Liver (tissue), 8 donors: ENCODE measurements at regions not wholly inside any gene's neighbourhood (a gene's known extent, or its start where the extent isn't known, plus 50 kb on each side); places are given as distances from the start of the nearest gene placed in this dataset.

Source experiments
- DNase-seq: peaks from one replicate; pipeline ENCODE4 v3.0.0-alpha.2; 2017; ENCODE audit warnings: low spot score
- H3K27ac ChIP-seq, 2 donors: one replicate each; pipeline ENCODE4 v1.7.0; 2013; ENCODE audit warnings: inconsistent platforms in 2 of 2, low read length in 2 of 2, control low read depth in 1 of 2, low read depth in 1 of 2, mild to moderate bottlenecking in 1 of 2
- H3K27me3 ChIP-seq, 4 donors: one replicate each; pipeline versions ENCODE4 v1.6.1 to v1.7.0; 2013; ENCODE audit warnings: low read length in 3 of 4, inconsistent platforms in 1 of 4, mild to moderate bottlenecking in 1 of 4, moderate library complexity in 1 of 4; ENCODE audit not compliant: control insufficient read depth in 4 of 4, insufficient read depth in 4 of 4
- H3K36me3 ChIP-seq, 4 donors: one replicate each; pipeline versions ENCODE4 v1.6.1 to v1.7.0; 2013; ENCODE audit warnings: low read length in 3 of 4, mild to moderate bottlenecking in 3 of 4, low read depth in 1 of 4, moderate library complexity in 1 of 4; ENCODE audit not compliant: control insufficient read depth in 4 of 4, insufficient read depth in 3 of 4
- H3K4me1 ChIP-seq, 4 donors: one replicate each; pipeline versions ENCODE4 v1.6.1 to v1.7.0; 2013; ENCODE audit warnings: low read length in 3 of 4, mild to moderate bottlenecking in 3 of 4, moderate library complexity in 1 of 4; ENCODE audit not compliant: control insufficient read depth in 4 of 4, insufficient read depth in 4 of 4
- H3K4me3 ChIP-seq, 3 donors: one replicate each; pipeline versions ENCODE4 v1.6.1 to v1.7.0; 2013; ENCODE audit warnings: low read length in 3 of 3, control low read depth in 1 of 3, low read depth in 1 of 3, mild to moderate bottlenecking in 1 of 3
- H3K9ac ChIP-seq, 2 donors: one replicate each; pipeline ENCODE4 v1.7.0; 2013; ENCODE audit warnings: low read length in 2 of 2, mild to moderate bottlenecking in 2 of 2, moderate library complexity in 2 of 2, control low read depth in 1 of 2, low read depth in 1 of 2
- H3K9me3 ChIP-seq, 4 donors: one replicate each; pipeline versions ENCODE4 v1.6.1 to v1.7.0; 2013; ENCODE audit warnings: low read length in 3 of 4; ENCODE audit not compliant: control insufficient read depth in 4 of 4
- EGR1 ChIP-seq, 2 donors: IDR thresholded peaks; 2 replicates each; pipeline ENCODE4 v1.6.1; 2016 to 2018; ENCODE audit warnings: antibody characterized with exemption in 2 of 2, low read depth in 2 of 2
- FOXA2 ChIP-seq: IDR thresholded peaks from 2 replicates; pipeline ENCODE4 v1.6.1; 2016; ENCODE audit warnings: antibody characterized with exemption
- GABPA ChIP-seq, 2 donors: IDR thresholded peaks in 1 of 2; conservative IDR thresholded peaks in 1 of 2; 2 replicates each; pipeline ENCODE4 v1.6.1; 2016; ENCODE audit warnings: antibody characterized with exemption in 2 of 2, mild to moderate bottlenecking in 1 of 2, moderate library complexity in 1 of 2
- JUND ChIP-seq, 2 donors: IDR thresholded peaks; 2 replicates each; pipeline ENCODE4 v1.6.1; 2016; ENCODE audit warnings: antibody characterized with exemption in 2 of 2
- RAD21 ChIP-seq, 2 donors: IDR thresholded peaks; 2 replicates each; pipeline ENCODE4 v1.6.1; 2016; ENCODE audit warnings: antibody characterized with exemption in 2 of 2, mild to moderate bottlenecking in 2 of 2
- SP1 ChIP-seq: IDR thresholded peaks from 2 replicates; pipeline ENCODE4 v1.6.1; 2018; ENCODE audit warnings: antibody characterized with exemption, mild to moderate bottlenecking
- TAF1 ChIP-seq: conservative IDR thresholded peaks from 2 replicates; pipeline ENCODE4 v1.6.1; 2016; ENCODE audit warnings: antibody characterized with exemption, mild to moderate bottlenecking
- YY1 ChIP-seq: IDR thresholded peaks from 2 replicates; pipeline ENCODE4 v1.6.1; 2016; ENCODE audit warnings: antibody characterized with exemption, mild to moderate bottlenecking
- WGBS: extraction: QIAGEN DNeasy Blood & Tissue Kit; methylation state at CpG from one replicate; pipeline ENCODE4 v1.1.7; 2013; 5-methylcytosine and 5-hydroxymethylcytosine counted together
- TF ChIP-seq, protein P1 (sequence below): IDR thresholded peaks from 2 replicates; pipeline ENCODE4 v1.6.1; 2016; ENCODE audit warnings: antibody characterized with exemption, mild to moderate bottlenecking
- TF ChIP-seq, protein P2 (sequence below): IDR thresholded peaks from 2 replicates; pipeline ENCODE4 v1.6.1; 2016; ENCODE audit warnings: antibody characterized with exemption
- TF ChIP-seq, protein P3 (sequence below): fragments of 150-350 bp; IDR thresholded peaks from 2 replicates; pipeline ENCODE4 v1.5.1; 2017; ENCODE audit warnings: improper control_type of control experiment, low read depth, low read length; ENCODE audit not compliant: missing input control
- TF ChIP-seq, protein P4 (sequence below): IDR thresholded peaks from 2 replicates; pipeline ENCODE4 v1.6.1; 2016; ENCODE audit warnings: antibody characterized with exemption
- TF ChIP-seq, protein P5 (sequence below): IDR thresholded peaks from 2 replicates; pipeline ENCODE4 v1.6.1; 2016; ENCODE audit warnings: antibody characterized with exemption
- donor health status: healthy.
- donor health status: healthy.
- donor health status: healthy.
- donor health status: healthy.
- donor health status: healthy.

DNA sequence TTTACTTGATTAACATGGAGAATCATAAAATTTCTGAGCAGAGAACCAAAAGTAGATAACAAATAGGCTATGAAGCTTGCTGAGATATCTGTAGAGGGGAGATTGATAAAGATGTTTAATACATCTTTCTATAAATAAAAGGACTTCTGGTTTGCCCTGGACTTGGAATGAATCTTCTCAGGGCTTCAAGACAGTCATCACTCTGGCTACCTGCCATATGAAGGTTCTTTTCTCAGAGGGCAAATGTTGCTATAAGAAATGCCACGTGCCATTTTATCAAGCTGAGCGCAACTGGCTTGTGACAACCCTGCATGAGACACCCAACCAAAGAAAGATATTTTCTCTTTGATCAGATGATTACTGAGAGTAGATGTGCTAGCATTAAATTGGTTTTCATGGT, 192.5 kb downstream of the WNT5A start:
- 89% methylated on average over 2 of the region's 2 CpGs for WGBS

DNA sequence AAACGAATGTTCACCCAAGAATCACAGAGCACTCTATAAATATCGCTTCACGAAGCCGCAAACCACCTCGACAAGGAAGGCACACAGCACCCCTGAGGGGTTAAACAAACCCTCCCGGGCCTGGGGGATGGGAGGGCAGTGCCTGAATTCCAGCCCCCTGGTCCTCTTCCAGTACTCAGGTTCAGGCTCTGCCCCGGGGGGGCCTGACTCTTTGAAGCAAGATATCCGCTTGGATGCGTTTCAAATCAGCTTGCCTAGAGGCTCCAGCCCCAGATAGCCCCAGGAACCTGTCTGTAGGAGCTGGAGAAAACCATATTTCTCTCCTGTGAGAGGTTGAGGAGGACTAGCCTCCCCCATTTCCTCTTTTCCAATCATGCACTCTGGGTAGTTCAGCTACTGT, 194.7 kb downstream of the WNT5A start:
- Histone ChIP-seq H3K4me1 (no peaks in the 10 kb centered on the region), H3K36me3 (no peaks in the 10 kb centered on the region), H3K9me3 (no peaks in the 10 kb centered on the region), H3K9ac (no peak overlapping the region), H3K27ac (no peak overlapping the region), H3K27me3 (peaks cover 0 to 5% (median 0%) of the 10 kb centered on the region in 4 donors), H3K4me3 (no peak overlapping the region)
- no peak for TF ChIP-seq EGR1 (IDR thresholded peaks at IDR 0.05; ENCODE audit: low read depth in 2 of 2)
- 35% methylated on average over 9 of the region's 9 CpGs for WGBS
- DNase-seq = no peak

More for the DNA sequence above, 192.5 kb downstream of the WNT5A start:
- Histone ChIP-seq H3K9ac (no peak overlapping the region), H3K9me3 (no peaks in the 10 kb centered on the region), H3K4me3 (no peak overlapping the region), H3K4me1 (no peaks in the 10 kb centered on the region), H3K27me3 (peaks cover 0 to 5% (median 0%) of the 10 kb centered on the region in 4 donors), H3K36me3 (no peaks in the 10 kb centered on the region), H3K27ac (no peak overlapping the region)
- DNase-seq = no peak
- TF ChIP-seq, protein P1, sequence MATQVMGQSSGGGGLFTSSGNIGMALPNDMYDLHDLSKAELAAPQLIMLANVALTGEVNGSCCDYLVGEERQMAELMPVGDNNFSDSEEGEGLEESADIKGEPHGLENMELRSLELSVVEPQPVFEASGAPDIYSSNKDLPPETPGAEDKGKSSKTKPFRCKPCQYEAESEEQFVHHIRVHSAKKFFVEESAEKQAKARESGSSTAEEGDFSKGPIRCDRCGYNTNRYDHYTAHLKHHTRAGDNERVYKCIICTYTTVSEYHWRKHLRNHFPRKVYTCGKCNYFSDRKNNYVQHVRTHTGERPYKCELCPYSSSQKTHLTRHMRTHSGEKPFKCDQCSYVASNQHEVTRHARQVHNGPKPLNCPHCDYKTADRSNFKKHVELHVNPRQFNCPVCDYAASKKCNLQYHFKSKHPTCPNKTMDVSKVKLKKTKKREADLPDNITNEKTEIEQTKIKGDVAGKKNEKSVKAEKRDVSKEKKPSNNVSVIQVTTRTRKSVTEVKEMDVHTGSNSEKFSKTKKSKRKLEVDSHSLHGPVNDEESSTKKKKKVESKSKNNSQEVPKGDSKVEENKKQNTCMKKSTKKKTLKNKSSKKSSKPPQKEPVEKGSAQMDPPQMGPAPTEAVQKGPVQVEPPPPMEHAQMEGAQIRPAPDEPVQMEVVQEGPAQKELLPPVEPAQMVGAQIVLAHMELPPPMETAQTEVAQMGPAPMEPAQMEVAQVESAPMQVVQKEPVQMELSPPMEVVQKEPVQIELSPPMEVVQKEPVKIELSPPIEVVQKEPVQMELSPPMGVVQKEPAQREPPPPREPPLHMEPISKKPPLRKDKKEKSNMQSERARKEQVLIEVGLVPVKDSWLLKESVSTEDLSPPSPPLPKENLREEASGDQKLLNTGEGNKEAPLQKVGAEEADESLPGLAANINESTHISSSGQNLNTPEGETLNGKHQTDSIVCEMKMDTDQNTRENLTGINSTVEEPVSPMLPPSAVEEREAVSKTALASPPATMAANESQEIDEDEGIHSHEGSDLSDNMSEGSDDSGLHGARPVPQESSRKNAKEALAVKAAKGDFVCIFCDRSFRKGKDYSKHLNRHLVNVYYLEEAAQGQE = no peak
- TF ChIP-seq TAF1 (no peak), FOXA2 (no peak), YY1 (no peak), JUND (IDR thresholded peaks at IDR 0.05) (no peak), RAD21 (IDR thresholded peaks at IDR 0.05) (no peak), SP1 (no peak), GABPA (IDR thresholded peaks at IDR 0.05 in 1 of 2, conservative IDR thresholded peaks at IDR 0.05 in 1 of 2) (no peak)
- TF ChIP-seq, protein P2, sequence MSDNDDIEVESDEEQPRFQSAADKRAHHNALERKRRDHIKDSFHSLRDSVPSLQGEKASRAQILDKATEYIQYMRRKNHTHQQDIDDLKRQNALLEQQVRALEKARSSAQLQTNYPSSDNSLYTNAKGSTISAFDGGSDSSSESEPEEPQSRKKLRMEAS = no peak
- TF ChIP-seq, protein P3, sequence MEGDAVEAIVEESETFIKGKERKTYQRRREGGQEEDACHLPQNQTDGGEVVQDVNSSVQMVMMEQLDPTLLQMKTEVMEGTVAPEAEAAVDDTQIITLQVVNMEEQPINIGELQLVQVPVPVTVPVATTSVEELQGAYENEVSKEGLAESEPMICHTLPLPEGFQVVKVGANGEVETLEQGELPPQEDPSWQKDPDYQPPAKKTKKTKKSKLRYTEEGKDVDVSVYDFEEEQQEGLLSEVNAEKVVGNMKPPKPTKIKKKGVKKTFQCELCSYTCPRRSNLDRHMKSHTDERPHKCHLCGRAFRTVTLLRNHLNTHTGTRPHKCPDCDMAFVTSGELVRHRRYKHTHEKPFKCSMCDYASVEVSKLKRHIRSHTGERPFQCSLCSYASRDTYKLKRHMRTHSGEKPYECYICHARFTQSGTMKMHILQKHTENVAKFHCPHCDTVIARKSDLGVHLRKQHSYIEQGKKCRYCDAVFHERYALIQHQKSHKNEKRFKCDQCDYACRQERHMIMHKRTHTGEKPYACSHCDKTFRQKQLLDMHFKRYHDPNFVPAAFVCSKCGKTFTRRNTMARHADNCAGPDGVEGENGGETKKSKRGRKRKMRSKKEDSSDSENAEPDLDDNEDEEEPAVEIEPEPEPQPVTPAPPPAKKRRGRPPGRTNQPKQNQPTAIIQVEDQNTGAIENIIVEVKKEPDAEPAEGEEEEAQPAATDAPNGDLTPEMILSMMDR = no peak
- TF ChIP-seq, protein P4, sequence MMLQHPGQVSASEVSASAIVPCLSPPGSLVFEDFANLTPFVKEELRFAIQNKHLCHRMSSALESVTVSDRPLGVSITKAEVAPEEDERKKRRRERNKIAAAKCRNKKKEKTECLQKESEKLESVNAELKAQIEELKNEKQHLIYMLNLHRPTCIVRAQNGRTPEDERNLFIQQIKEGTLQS = no peak
- TF ChIP-seq, protein P5, sequence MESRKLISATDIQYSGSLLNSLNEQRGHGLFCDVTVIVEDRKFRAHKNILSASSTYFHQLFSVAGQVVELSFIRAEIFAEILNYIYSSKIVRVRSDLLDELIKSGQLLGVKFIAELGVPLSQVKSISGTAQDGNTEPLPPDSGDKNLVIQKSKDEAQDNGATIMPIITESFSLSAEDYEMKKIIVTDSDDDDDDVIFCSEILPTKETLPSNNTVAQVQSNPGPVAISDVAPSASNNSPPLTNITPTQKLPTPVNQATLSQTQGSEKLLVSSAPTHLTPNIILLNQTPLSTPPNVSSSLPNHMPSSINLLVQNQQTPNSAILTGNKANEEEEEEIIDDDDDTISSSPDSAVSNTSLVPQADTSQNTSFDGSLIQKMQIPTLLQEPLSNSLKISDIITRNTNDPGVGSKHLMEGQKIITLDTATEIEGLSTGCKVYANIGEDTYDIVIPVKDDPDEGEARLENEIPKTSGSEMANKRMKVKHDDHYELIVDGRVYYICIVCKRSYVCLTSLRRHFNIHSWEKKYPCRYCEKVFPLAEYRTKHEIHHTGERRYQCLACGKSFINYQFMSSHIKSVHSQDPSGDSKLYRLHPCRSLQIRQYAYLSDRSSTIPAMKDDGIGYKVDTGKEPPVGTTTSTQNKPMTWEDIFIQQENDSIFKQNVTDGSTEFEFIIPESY = no peak
